ENCODE measurements at regions not wholly inside any gene's neighbourhood (a gene's known extent, or its start where the extent isn't known, plus 50 kb on each side); places are given as distances from the start of the nearest gene placed in this dataset.
A peak's percentile ranks its signal among the peaks of the same experiment; 100 is the strongest.
"Not testable (repeated sequence)": the region's sequence is repeated elsewhere in the genome, so short reads cannot be mapped to it uniquely, and the experiment has no call there.

- DNase-seq: no peak
These were observed 221.3 kb downstream of the NPR3 start for GRCh38 chr5:32932241-32932935.

DNA sequence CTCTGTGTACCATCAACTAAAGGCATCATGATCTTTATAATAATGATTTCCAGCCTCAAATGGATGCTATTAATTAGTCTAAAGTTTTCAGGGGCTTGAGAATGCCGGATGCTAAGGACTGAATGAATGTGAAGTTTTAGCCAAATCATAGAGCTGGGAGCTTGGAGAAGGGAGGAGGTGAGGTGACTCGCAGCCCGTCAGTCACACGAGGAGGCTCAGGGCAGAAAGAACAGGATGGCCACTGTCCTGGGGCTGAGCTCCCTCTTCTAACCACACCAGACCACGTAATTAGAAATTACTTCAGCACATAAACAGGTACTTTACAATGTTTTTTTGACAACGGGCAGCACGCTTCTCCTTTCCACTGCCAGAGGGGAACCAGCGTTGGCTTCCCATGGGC, 222.6 kb downstream of the NPR3 start:
- no peak for DNase-seq

GRCh38 chr5:32934529-32934928, 223.4 kb downstream of the NPR3 start:
- DNase-seq: no peak

GRCh38 chr5:32935283-32935682, 224.2 kb downstream of the NPR3 start:
- DNase-seq: no peak

DNA sequence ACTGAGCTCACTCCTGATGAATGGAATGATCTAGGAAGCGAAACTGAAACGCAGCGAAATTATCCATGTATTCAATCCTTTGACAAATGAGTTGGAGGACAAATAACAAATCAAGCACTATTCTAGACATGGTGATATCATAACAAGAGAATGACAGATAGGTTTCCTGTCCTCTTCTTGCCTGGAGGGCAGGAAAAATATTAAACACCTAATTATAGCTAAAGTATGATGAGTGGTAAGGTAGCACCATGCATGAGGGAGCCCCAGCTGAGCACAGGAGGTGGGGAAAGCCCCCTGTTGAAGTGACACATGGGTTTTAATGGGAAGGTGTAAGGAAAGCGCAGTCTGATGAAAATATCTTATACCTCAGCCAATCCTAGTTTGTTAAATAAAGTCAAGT, 225.2 kb downstream of the NPR3 start:
- DNase-seq: no peak

DNA sequence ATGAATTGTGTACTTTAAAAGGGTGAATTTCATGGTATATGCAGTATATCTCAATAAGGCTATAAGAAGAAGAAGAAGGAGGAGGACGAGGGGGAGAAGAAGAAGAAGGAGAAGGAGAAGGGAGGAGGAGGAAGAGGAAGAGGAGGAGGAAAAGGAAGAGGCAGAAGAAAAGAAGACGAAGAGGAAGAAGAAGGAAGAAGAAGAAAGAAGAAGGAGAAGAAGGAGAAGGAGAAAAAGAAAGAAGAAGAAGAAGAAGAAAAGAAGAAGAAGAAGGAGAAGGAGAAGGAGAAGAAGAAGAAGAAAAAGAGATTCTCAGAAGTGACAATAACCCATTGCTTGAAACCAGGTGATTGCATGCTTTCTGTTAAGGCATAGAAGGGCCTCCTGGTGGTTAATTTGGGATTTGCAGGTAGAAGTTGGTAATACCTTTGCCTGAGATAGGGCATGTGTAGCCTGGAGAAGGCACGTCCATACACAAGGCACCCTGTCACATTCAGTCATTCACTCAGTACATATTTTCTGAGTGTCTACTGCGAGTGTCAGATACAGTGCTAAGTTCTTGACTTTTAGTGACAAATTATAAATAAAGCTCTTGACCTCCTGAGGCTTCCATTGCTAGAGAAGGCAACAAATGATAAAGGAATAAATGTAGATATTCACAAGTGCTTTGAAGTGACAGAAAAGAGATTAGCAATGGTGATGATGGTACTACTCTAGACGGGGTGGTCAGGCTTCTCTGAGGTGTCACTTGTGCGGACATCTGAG, 231.3 kb downstream of the NPR3 start:
- peak; percentile 21 for DNase-seq

- no peak for DNase-seq
These were observed 238.3 kb downstream of the NPR3 start for GRCh38 chr5:32949286-32949970.

DNA sequence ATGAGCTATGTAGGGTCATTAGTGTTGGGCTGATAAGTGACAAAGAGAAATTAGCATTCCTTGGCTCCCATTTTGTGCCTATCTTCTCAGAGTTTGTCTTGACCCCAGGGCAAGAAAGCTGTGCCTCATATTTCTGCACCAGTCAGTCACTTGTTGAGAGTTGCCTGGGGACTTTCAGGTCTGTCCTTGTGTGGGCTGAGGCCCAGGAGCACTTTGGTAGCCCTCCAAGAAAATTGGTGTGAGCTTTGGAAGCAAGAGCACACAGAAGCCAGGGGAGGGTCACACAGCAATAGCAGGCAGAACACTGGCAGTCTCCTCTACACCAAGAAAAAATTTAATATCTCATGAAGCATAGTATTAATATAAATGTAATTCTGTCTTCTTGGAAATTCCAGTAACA, 239.9 kb downstream of the NPR3 start:
- DNase-seq: no peak

- DNase-seq: no peak
These were observed 240.8 kb downstream of the NPR3 start for GRCh38 chr5:32951878-32952277.

- DNase-seq: not testable (repeated sequence)
These were observed 241.3 kb downstream of the NPR3 start for GRCh38 chr5:32952421-32952820.

GRCh38 chr5:32953694-32954093, 242.6 kb downstream of the NPR3 start:
- DNase-seq: no peak

DNA sequence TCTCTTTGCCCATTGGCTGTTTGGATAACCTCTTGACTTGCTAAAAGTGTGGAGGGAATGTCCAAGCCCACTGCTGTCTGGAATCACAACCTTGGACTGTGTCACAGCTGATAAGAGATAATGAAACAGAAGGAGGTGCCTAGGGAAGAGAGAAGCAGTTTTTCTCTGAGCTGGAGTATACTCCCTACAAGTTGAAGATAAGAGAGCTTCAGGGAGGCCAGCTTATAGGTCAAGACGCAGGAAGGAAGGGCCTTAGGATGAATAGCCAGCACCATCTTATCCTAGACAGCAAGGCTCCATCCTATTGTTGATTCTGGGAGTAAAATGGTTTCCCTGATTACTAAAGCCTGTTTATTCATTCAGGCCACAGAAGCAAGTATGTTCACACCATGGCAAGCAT, 244.7 kb downstream of the NPR3 start:
- no peak for DNase-seq

DNA sequence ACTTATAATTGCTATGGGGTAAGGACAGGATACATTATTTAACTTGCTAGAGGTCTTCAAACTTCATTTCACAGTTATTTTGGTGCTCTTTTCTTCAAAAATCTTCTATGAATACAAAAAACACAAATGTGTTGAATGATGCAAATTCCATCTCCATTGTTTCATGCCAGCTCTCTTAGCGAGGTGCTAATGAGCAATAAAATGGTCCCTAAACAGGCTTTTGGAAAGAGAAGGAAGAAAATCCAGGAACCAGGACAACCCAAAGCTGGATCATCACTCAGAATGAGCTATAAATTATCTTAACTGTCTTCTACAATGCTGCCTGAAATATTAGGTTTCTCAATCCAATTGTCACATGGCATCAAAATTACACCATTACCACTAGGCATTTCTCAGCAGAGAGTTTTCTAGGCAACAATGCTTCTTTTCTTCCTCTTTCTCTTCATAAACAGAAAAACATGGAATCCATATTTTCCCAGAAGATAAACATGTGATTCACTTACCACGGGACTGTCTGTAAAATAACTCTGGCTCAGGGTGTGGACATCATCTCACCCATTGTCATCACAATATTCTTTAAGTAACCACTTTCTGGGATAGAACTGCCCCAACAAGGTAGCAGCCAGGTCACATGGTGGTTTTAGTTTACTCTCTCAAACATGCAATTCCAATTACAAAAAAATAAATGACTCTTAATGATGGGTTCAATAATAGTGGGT, 249.4 kb downstream of the NPR3 start:
- DNase-seq: no peak

DNA sequence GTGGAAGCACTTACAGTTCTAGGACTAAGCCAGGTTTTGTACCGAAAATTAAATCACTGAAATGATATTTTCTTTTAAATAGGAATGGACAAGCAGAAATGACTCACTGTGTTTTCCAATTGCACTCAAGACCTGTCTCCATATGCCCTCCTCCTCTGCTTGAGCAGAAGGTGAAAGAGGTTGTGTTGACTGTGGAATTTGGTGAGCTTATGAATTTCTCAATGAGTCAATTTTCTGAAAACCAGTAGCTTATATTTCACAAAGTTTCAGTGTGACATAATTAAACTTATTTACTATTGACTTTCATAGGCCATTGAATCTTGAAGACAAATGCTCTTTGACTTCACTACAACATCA, 249.9 kb downstream of the NPR3 start:
- DNase-seq: no peak

- no peak for DNase-seq
These were observed 253.1 kb downstream of the NPR3 start for GRCh38 chr5:32964261-32964660.

DNA sequence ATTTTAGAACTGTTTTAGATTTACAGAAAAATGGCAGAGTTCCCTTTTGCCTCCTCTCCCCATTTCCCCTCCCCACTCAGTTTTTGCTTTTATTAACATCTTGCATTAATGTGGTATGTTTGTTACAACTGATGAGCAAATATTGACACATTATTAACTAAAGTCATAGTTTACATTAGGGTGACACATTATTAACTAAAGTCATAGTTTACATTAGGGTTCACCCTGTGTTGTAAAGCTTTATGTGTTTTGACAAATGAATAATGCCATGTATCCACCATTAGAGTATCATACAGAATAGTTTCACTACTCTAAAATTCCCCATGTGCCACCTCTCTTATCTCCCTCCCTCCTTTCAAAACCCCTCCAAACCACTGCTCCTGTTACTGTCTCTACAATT, 262.5 kb downstream of the NPR3 start:
- DNase-seq: no peak

DNA sequence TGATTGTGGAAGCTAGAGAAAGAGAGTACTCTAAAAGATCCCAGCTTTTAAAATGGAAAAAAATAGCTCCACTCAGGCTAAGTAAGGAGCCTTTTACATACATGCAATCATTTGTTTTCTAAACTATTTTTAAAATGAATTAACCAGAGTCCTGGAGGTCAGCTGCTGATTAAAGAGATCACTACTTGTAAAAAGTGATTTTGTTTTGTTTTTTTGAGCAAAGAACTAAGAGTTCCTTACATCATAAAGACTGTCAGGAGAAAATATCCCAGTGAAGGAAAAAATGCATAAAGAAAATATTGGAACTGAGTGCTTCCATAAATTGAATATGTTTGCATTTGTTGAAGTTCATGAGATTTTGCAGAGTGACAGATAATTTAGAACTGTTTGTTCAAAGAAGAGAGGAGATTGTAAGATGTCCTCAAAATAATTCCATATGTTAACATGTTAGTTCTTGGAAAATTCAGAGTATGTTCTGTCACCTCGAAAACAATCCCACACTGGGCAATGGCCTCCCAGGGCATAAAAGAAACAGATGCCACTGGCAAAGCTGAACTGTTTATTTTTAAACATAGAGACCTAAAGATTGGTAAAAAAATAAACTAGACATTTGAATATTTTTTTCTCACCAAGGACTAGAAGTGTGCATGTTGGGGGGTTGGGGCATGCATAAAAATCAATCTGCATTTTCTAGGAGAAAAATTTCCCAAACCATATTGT, 264.7 kb downstream of the NPR3 start:
- DNase-seq: no peak

DNA sequence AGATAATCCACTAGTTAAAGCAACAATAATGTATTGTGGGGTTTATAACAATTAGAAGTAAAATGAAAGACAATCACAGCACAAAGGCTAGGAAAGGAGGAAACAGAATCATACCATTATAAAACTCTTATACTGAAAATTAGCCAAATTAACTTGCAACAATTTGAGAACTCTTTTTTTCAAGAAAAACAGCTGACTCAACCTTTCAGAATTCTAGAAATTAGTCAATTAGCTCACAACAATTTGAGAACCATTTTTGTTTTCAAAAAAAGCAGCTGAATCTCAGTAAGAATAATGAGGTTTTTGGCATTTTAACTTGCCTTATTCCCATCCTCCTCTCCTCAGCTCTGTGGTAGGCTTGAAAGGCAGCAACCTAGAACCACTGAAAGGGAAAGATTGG, 269.9 kb downstream of the NPR3 start:
- DNase-seq: no peak

- no peak for DNase-seq
These were observed 273.9 kb downstream of the NPR3 start for GRCh38 chr5:32984851-32985610.

- no peak for DNase-seq
These were observed 278.7 kb downstream of the NPR3 start for GRCh38 chr5:32989815-32990214.

DNA sequence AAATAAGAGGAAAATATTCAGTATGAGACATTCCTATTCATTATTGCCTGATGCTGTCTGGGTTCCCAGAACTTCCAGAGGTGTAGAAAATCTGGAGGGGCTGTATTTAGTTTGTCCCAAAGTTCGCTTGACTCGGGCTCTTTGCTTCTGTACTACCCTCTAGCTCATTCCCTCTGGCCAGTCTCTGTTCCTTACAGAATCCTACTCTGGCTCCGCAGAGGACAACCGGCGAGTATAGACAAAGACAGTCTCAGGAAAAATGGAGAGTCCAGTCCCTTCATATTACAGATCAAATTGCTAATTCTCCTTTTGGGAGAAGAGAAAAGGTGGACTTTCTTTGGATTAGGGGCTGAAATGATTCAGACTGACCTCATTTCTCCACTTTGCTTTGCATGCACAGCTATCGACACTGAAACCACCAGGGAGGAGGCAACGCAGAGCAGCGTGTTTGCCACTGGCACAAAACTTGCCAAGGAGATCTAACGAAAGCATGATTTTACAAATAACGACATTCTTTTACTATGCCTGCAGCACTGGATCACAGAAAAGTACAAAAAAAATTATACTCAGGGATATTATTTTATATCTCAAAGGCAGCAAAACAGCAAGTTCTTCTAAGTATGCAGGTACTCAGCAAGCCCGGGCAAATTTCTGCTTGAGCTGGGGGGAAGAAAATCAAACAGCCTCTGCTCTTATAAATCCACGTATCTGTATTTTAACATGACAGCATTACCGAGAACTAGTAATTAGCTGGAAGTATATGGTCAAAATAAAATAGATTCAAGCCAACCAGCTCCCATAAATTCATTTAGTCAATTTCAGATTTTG, 279.7 kb downstream of the NPR3 start:
- no peak for DNase-seq
